HepG2 (cell line): ENCODE measurements at regions not wholly inside any gene's neighbourhood (a gene's known extent, or its start where the extent isn't known, plus 50 kb on each side); places are given as distances from the start of the nearest gene placed in this dataset.

ENCODE experiments used
- AKAP8 ChIP-seq: sonication (generic); formaldehyde crosslinking; IDR thresholded peaks from 2 replicates; pipeline ENCODE4 v1.5.1; 2020; ENCODE audit warnings: mild to moderate bottlenecking, missing genetic modification reagents
- HNRNPK ChIP-seq: fragments of 200-400 bp; formaldehyde crosslinking; IDR thresholded peaks from 2 replicates; pipeline ENCODE4 v1.6.1; 2018; ENCODE audit warnings: low read length, low read depth, moderate library complexity, mild to moderate bottlenecking; ENCODE audit not compliant: poor library complexity, severe bottlenecking
- IKZF4 ChIP-seq: sonication (generic); formaldehyde crosslinking; IDR thresholded peaks from 2 replicates; pipeline ENCODE4 v1.5.1; 2020; ENCODE audit warnings: borderline replicate concordance, mild to moderate bottlenecking, low read depth, missing genetic modification reagents; ENCODE audit errors: not compliant biosample characterization
- PHF8 ChIP-seq: sonication (generic); formaldehyde crosslinking; IDR thresholded peaks from 2 replicates; pipeline ENCODE4 v1.5.0; 2020; ENCODE audit warnings: missing genetic modification reagents
- POLR2A ChIP-seq, 2 experiments: IDR thresholded peaks; 2 replicates each; pipeline ENCODE4 v1.6.1; 2011; ENCODE audit warnings: low read depth in 2 of 2, low read length in 2 of 2, mild to moderate bottlenecking in 1 of 2, moderate library complexity in 1 of 2; ENCODE audit not compliant: insufficient read depth in 1 of 2
- RAD21 ChIP-seq: fragments of 450-650 bp; formaldehyde crosslinking; IDR thresholded peaks from 2 replicates; pipeline ENCODE4 v1.5.0; 2020; ENCODE audit warnings: mild to moderate bottlenecking
- SP2 ChIP-seq: sonication (generic); formaldehyde crosslinking; IDR thresholded peaks from 2 replicates; pipeline ENCODE4 v1.5.1; 2020; ENCODE audit warnings: mild to moderate bottlenecking, missing genetic modification reagents
- ZNF724P ChIP-seq: sonication (generic); formaldehyde crosslinking; IDR thresholded peaks from 2 replicates; pipeline ENCODE4 v1.8.0; 2022; ENCODE audit warnings: missing genetic modification reagents, borderline replicate concordance
- ZSCAN12 ChIP-seq: sonication (generic); formaldehyde crosslinking; IDR thresholded peaks from 2 replicates; pipeline ENCODE4 v1.9.0; 2021; ENCODE audit warnings: mild to moderate bottlenecking, missing genetic modification reagents
- TF ChIP-seq, protein P1 (sequence below): sonication (generic); formaldehyde crosslinking; IDR thresholded peaks from 2 replicates; pipeline ENCODE4 v1.5.0; 2020; ENCODE audit warnings: mild to moderate bottlenecking, missing genetic modification reagents, moderate library complexity
- TF ChIP-seq, protein P2 (sequence below): IDR thresholded peaks from 2 replicates; pipeline ENCODE4 v1.6.1; 2016; ENCODE audit warnings: mild to moderate bottlenecking, missing biosample characterization, missing genetic modification reagents
- TF ChIP-seq, protein P3 (sequence below): IDR thresholded peaks from 2 replicates; pipeline ENCODE4 v1.6.1; 2016; ENCODE audit warnings: control low read depth
- TF ChIP-seq, protein P4 (sequence below), 2 experiments: IDR thresholded peaks; 2 replicates each; pipeline ENCODE4 v1.6.1; 2011 to 2012; ENCODE audit warnings: low read length in 2 of 2, borderline replicate concordance in 1 of 2, low read depth in 1 of 2, mild to moderate bottlenecking in 1 of 2, moderate library complexity in 1 of 2

DNA sequence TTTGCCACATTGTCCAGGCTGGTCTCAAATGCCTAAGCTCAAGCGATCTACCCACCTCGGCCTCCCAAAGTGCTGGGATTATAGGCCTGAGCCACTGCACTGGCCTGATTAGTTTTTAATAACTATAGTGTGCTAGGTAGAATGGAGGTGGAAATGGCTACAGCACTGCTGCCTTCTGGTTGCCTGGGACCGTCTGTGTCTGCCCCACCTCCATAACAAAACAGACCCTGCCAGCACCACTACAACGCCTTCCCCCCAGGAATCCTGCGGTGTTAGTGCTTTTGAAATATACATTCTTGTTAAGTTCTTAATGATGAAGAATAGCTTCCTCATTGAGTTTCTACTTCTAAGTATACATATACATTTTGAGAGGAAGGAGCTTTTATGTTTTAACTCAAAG lies 148.2 kb upstream of the ITGA6 start:
- TF ChIP-seq ZNF724P (CRISPR knock-in tag) (no peak), IKZF4 (CRISPR knock-in tag) (no peak), SP2 (CRISPR knock-in tag) (no peak), ZSCAN12 (CRISPR knock-in tag) (no peak), POLR2A (IDR thresholded peaks at IDR 0.05; ENCODE audit: insufficient read depth in 1 of 2, low read depth in 2 of 2, low read length in 2 of 2) (no peak), PHF8 (no peak), HNRNPK (no peak), AKAP8 (no peak), RAD21 (CRISPR knock-in tag) (no peak)
- TF ChIP-seq, protein P1, sequence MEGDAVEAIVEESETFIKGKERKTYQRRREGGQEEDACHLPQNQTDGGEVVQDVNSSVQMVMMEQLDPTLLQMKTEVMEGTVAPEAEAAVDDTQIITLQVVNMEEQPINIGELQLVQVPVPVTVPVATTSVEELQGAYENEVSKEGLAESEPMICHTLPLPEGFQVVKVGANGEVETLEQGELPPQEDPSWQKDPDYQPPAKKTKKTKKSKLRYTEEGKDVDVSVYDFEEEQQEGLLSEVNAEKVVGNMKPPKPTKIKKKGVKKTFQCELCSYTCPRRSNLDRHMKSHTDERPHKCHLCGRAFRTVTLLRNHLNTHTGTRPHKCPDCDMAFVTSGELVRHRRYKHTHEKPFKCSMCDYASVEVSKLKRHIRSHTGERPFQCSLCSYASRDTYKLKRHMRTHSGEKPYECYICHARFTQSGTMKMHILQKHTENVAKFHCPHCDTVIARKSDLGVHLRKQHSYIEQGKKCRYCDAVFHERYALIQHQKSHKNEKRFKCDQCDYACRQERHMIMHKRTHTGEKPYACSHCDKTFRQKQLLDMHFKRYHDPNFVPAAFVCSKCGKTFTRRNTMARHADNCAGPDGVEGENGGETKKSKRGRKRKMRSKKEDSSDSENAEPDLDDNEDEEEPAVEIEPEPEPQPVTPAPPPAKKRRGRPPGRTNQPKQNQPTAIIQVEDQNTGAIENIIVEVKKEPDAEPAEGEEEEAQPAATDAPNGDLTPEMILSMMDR: no peak
- TF ChIP-seq, protein P2, sequence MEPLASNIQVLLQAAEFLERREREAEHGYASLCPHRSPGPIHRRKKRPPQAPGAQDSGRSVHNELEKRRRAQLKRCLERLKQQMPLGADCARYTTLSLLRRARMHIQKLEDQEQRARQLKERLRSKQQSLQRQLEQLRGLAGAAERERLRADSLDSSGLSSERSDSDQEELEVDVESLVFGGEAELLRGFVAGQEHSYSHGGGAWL (CRISPR knock-in tag): no peak
- TF ChIP-seq, protein P3, sequence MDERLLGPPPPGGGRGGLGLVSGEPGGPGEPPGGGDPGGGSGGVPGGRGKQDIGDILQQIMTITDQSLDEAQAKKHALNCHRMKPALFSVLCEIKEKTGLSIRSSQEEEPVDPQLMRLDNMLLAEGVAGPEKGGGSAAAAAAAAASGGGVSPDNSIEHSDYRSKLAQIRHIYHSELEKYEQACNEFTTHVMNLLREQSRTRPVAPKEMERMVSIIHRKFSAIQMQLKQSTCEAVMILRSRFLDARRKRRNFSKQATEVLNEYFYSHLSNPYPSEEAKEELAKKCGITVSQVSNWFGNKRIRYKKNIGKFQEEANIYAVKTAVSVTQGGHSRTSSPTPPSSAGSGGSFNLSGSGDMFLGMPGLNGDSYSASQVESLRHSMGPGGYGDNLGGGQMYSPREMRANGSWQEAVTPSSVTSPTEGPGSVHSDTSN (CRISPR knock-in tag): no peak
- TF ChIP-seq, protein P4, sequence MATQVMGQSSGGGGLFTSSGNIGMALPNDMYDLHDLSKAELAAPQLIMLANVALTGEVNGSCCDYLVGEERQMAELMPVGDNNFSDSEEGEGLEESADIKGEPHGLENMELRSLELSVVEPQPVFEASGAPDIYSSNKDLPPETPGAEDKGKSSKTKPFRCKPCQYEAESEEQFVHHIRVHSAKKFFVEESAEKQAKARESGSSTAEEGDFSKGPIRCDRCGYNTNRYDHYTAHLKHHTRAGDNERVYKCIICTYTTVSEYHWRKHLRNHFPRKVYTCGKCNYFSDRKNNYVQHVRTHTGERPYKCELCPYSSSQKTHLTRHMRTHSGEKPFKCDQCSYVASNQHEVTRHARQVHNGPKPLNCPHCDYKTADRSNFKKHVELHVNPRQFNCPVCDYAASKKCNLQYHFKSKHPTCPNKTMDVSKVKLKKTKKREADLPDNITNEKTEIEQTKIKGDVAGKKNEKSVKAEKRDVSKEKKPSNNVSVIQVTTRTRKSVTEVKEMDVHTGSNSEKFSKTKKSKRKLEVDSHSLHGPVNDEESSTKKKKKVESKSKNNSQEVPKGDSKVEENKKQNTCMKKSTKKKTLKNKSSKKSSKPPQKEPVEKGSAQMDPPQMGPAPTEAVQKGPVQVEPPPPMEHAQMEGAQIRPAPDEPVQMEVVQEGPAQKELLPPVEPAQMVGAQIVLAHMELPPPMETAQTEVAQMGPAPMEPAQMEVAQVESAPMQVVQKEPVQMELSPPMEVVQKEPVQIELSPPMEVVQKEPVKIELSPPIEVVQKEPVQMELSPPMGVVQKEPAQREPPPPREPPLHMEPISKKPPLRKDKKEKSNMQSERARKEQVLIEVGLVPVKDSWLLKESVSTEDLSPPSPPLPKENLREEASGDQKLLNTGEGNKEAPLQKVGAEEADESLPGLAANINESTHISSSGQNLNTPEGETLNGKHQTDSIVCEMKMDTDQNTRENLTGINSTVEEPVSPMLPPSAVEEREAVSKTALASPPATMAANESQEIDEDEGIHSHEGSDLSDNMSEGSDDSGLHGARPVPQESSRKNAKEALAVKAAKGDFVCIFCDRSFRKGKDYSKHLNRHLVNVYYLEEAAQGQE (IDR thresholded peaks at IDR 0.05; ENCODE audit: borderline replicate concordance in 1 of 2, low read depth in 1 of 2, low read length in 2 of 2): no peak
